GM12891 (cell line): ENCODE measurements at regions not wholly inside any gene's neighbourhood (a gene's known extent, or its start where the extent isn't known, plus 50 kb on each side); places are given as distances from the start of the nearest gene placed in this dataset.

Source experiments
- POLR2A ChIP-seq: IDR thresholded peaks from 2 replicates; pipeline ENCODE4 v1.6.1; 2011; ENCODE audit warnings: low read depth, low read length, control low read depth
- POLR2AphosphoS5 ChIP-seq: IDR thresholded peaks from 2 replicates; pipeline ENCODE4 v1.6.1; 2011; ENCODE audit warnings: low read depth, low read length, control low read depth
- SPI1 ChIP-seq: IDR thresholded peaks from 2 replicates; pipeline ENCODE4 v1.6.1; 2011; ENCODE audit warnings: low read depth, low read length, control low read depth
- TAF1 ChIP-seq: IDR thresholded peaks from 2 replicates; pipeline ENCODE4 v1.6.1; 2011; ENCODE audit warnings: low read depth, low read length, control low read depth

DNA sequence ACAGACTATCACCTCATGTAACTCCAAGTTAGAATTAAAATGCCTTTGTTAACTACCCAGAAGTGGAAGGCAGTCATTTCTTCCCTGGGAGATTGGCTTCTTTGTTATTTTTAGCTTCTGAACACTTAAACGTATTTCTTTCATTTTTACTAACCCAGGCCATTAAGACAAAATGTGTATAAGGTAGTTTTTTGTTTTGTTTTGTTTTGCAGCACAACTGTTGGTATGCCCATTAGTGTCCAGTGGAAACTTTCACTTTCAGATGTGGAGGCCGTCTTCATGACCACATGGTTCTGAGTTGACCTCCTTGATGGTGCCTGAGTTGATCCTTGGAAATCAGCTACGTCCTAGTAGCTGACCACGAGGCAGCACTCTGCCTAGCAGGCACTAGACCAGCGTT is 264.6 kb upstream of the ZNF608 start:
- TF ChIP-seq TAF1 (no peak), POLR2A (no peak), POLR2AphosphoS5 (no peak), SPI1 (no peak)
